ENCODE measurements at regions not wholly inside any gene's neighbourhood (a gene's known extent, or its start where the extent isn't known, plus 50 kb on each side); places are given as distances from the start of the nearest gene placed in this dataset.

GRCh38 chr10:118811675-118812392 is 57.1 kb upstream of the CACUL1 start:
- TF ChIP-seq CTCF (IDR thresholded peaks at IDR 0.05) (no peak), POLR2AphosphoS5 (IDR thresholded peaks at IDR 0.05; ENCODE audit: insufficient read depth in 1 of 2, low read depth in 1 of 2) (no peak)
